Naive thymus-derived CD4-positive, alpha-beta T cell (primary cell): ENCODE measurements at regions not wholly inside any gene's neighbourhood (a gene's known extent, or its start where the extent isn't known, plus 50 kb on each side); places are given as distances from the start of the nearest gene placed in this dataset.

ENCODE experiments used
- ATAC-seq: fragments of 150-1000 bp; cut with Tn5 transposase; 2 replicates; pipeline ENCODE4 v1.10.0; 2021; ENCODE audit warnings: mild to moderate bottlenecking, moderate library complexity
- CTCF ChIA-PET: fragments of 350-600 bp; sonication (Branson Sonifier 250); formaldehyde crosslinking; loops from one replicate; lab custom pipeline; 2021; ENCODE audit warnings: antibody characterized with exemption; lab: Charles Lee
- POLR2A ChIA-PET: fragments of 350-600 bp; sonication (Branson Sonifier 250); formaldehyde crosslinking; loops from one replicate; lab custom pipeline; 2021; ENCODE audit warnings: antibody characterized with exemption, inconsistent platforms; lab: Charles Lee
- DNase-seq, 9 donors: peaks; one replicate each; pipeline versions ENCODE4 v3.0.0 to v3.0.0-alpha.2; 2020 to 2022; ENCODE audit warnings: mixed read lengths in 1 of 9
- H3K27ac ChIP-seq: one replicate; pipeline ENCODE4 v1.7.0; 2013; ENCODE audit warnings: mild to moderate bottlenecking, low read depth, low read length, moderate library complexity
- H3K27me3 ChIP-seq, 2 donors: one replicate each; pipeline ENCODE4 v1.7.0; 2013; ENCODE audit warnings: low read length in 2 of 2, mild to moderate bottlenecking in 2 of 2, moderate library complexity in 2 of 2; ENCODE audit not compliant: control insufficient read depth in 2 of 2, insufficient read depth in 2 of 2
- H3K36me3 ChIP-seq, 3 experiments: 1 replicate in 2 of 3; 2 replicates in 1 of 3; pipeline ENCODE4 v1.7.0; 2013; ENCODE audit warnings: low read length in 3 of 3, mild to moderate bottlenecking in 3 of 3, moderate library complexity in 1 of 3; ENCODE audit not compliant: insufficient read depth in 3 of 3, control insufficient read depth in 2 of 3
- H3K4me1 ChIP-seq, 2 donors: one replicate each; pipeline ENCODE4 v1.7.0; 2013; ENCODE audit warnings: low read length in 2 of 2, mild to moderate bottlenecking in 2 of 2, moderate library complexity in 1 of 2; ENCODE audit not compliant: control insufficient read depth in 2 of 2, insufficient read depth in 2 of 2
- H3K4me3 ChIP-seq: 2 replicates; pipeline ENCODE4 v1.7.0; 2013; ENCODE audit warnings: mild to moderate bottlenecking, low read length
- H3K9me3 ChIP-seq, 3 experiments: 1 replicate in 2 of 3; 2 replicates in 1 of 3; pipeline ENCODE4 v1.7.0; 2013; ENCODE audit warnings: low read length in 3 of 3; ENCODE audit not compliant: control insufficient read depth in 2 of 3
- H3K27ac Mint-ChIP-seq, 9 donors: one replicate each; pipeline ENCODE4 v1.8.0; 2020 to 2022; ENCODE audit warnings: mixed read lengths in 9 of 9, mild to moderate bottlenecking in 8 of 9, moderate library complexity in 5 of 9, inconsistent platforms in 2 of 9
- H3K27me3 Mint-ChIP-seq, 5 donors: one replicate each; pipeline ENCODE4 v1.8.0; 2021 to 2022; ENCODE audit warnings: mixed read lengths in 5 of 5, mild to moderate bottlenecking in 1 of 5
- H3K36me3 Mint-ChIP-seq, 5 donors: one replicate each; pipeline ENCODE4 v1.8.0; 2020 to 2022; ENCODE audit warnings: mixed read lengths in 5 of 5, mild to moderate bottlenecking in 3 of 5, inconsistent platforms in 1 of 5
- H3K4me1 Mint-ChIP-seq, 7 donors: one replicate each; pipeline ENCODE4 v1.8.0; 2020 to 2022; ENCODE audit warnings: mixed read lengths in 7 of 7, mild to moderate bottlenecking in 3 of 7, inconsistent platforms in 1 of 7
- H3K4me3 Mint-ChIP-seq, 10 donors: one replicate each; pipeline ENCODE4 v1.8.0; 2020 to 2022; ENCODE audit warnings: mild to moderate bottlenecking in 10 of 10, mixed read lengths in 10 of 10, moderate library complexity in 6 of 10, inconsistent platforms in 2 of 10
- H3K9me3 Mint-ChIP-seq, 11 donors: one replicate each; pipeline ENCODE4 v1.8.0; 2020 to 2022; ENCODE audit warnings: mixed read lengths in 11 of 11, mild to moderate bottlenecking in 4 of 11, inconsistent platforms in 1 of 11, moderate library complexity in 1 of 11
- intact Hi-C, 2 donors: fragments of 100-400 bp; cut with micrococcal nuclease; formaldehyde crosslinking; loops; one replicate each; pipeline ENCODE4 v1.15.1; 2023

DNA sequence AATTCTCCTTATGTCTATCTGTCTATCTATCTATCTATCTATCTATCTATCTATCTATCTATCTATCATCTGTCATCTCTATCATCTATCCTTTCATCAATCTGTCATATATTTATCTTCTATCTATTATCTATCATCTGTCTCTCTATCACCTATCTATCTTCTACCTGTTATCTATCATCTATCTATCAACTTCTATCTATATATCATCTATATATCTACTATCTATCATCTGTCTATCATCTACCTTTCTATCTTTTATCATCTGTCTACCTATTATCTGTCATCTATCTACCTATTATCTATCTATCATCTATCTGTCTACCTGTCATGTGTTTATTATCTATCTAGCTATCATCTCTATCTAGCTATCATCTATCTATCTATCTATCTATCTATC lies 124.7 kb upstream of the C1orf174 start:
- H3K4me1 Mint-ChIP-seq = peaks cover 0 to 6% (median 0%) of the 10 kb centered on the region in 7 donors
- H3K4me1 ChIP-seq = no peaks in the 10 kb centered on the region
- no peak for DNase-seq
- ChIA-PET POLR2A (no interaction called here), CTCF (no interaction called here)
- H3K36me3 Mint-ChIP-seq = no peaks in the 10 kb centered on the region
- H3K4me3 ChIP-seq = no peak overlapping the region
- peaks cover 7 to 28% (median 13%) of the 10 kb centered on the region in 5 donors for H3K27me3 Mint-ChIP-seq
- no peak overlapping the region for H3K27ac ChIP-seq
- peaks cover 0 to 9% (median 0%) of the 10 kb centered on the region in 11 donors for H3K9me3 Mint-ChIP-seq
- no peaks in the 10 kb centered on the region for H3K36me3 ChIP-seq
- H3K27me3 ChIP-seq = no peaks in the 10 kb centered on the region
- H3K4me3 Mint-ChIP-seq = no peak overlapping the region
- H3K9me3 ChIP-seq = no peaks in the 10 kb centered on the region
- no peak for ATAC-seq
- intact Hi-C loops = no loop called here
- no peak overlapping the region for H3K27ac Mint-ChIP-seq

DNA sequence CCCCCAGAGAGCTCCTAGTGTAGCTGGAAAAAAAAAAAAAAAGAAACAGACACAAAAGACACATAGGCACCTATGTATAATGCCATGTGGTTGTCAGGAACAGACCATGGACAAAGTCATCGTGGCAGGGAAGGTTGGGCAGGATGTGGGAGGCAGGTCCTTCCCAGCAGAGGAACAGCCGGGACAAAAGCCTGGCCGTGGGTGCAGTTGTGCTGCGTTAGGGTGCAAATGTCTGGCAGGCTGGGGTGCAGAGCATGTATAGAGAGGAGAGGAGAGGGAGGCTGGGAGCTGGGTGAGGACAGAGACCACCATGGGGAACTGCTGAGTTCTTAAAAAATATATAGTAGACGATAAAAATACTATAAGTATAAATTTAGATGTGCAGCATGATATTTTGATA lies 125.7 kb upstream of the C1orf174 start:
- Mint-ChIP-seq H3K9me3 (peaks cover 0 to 8% (median 0%) of the 10 kb centered on the region in 11 donors), H3K27me3 (peaks cover 7 to 26% (median 17%) of the 10 kb centered on the region in 5 donors), H3K36me3 (peaks cover 0 to under 1% (median 0%) of the 10 kb centered on the region in 5 donors), H3K4me3 (no peak overlapping the region), H3K27ac (no peak overlapping the region), H3K4me1 (peaks cover 0 to 6% (median 0%) of the 10 kb centered on the region in 7 donors)
- H3K9me3 ChIP-seq = no peaks in the 10 kb centered on the region
- ATAC-seq (no peak), DNase-seq (no peak)
- H3K36me3 ChIP-seq = no peaks in the 10 kb centered on the region
- H3K4me1 ChIP-seq = no peaks in the 10 kb centered on the region
- intact Hi-C loops = no loop called here
- H3K27ac ChIP-seq = no peak overlapping the region
- H3K27me3 ChIP-seq = no peaks in the 10 kb centered on the region
- CTCF ChIA-PET = interaction anchor here (0.6 kb wide), 1 partner anchor 1296 kb away, joined by 5 read pairs; no protein-coding TSS in a partner anchor
- H3K4me3 ChIP-seq = no peak overlapping the region
- POLR2A ChIA-PET = no interaction called here

DNA sequence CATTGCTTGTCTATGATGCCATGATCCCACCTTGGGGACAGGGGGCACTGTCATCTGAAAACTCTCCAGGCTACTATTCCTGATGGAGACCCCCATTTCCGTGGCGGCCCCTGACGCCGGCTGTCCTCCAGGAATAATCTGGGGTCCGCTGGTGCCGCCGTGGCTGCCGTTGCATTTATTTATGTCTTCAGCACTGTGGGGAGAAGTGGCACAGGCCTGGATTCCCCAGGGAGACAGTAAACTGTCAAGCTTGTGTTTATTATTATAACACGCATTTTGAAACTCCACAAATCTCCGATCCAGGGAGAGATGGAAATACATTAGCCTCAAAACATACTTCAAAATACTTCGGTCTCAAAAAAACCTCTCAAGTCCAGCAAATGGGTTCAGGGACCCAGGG lies 126.9 kb upstream of the C1orf174 start:
- no peak overlapping the region for H3K27ac ChIP-seq
- no peak for ATAC-seq
- H3K9me3 ChIP-seq = no peaks in the 10 kb centered on the region
- Mint-ChIP-seq H3K36me3 (peaks cover 0 to 4% (median 0%) of the 10 kb centered on the region in 5 donors), H3K4me1 (peaks cover 0 to 6% (median 0%) of the 10 kb centered on the region in 7 donors), H3K27me3 (peaks cover 7 to 35% (median 17%) of the 10 kb centered on the region in 5 donors), H3K27ac (no peak overlapping the region), H3K9me3 (peaks cover 0 to 10% (median 3%) of the 10 kb centered on the region in 11 donors), H3K4me3 (no peak overlapping the region)
- ChIA-PET POLR2A (no interaction called here), CTCF (no interaction called here)
- intact Hi-C loops = no loop called here
- H3K4me3 ChIP-seq = no peak overlapping the region
- H3K4me1 ChIP-seq = no peaks in the 10 kb centered on the region
- DNase-seq = no peak
- H3K27me3 ChIP-seq = no peaks in the 10 kb centered on the region
- no peaks in the 10 kb centered on the region for H3K36me3 ChIP-seq

DNA sequence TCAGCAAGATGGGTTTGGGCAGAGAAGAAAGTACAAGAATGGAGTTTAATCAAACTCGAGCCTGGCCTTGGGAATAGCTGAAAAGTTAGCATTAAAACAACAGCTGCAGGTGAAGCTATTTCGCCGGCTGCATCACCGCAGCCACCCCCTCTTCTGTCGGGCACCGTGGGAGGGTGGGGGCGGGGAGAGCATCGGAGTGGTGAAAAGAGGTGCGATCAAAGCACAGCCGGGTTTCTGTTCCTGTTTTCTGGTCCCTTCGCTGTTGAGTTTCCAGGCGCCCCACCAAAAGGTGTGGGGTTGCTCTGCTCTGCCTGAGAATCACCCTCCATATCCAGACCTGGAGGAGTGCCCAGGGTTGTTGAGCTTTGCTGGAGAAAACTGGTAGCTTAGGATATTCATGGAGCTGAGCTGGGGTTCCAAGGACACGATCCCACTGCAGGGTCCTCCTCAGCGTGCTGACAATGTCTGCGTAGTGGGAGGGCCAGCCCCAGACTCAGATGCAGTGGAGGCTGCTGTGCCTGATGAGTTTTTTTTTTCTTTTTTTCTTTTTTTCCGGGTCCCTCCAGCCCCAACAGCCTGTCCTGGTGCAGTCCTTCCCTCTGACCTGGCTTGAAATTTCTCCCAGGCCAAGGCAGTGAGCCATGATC lies 127.5 kb upstream of the C1orf174 start:
- Mint-ChIP-seq H3K4me3 (no peak overlapping the region), H3K9me3 (peaks cover 0 to 12% (median 3%) of the 10 kb centered on the region in 11 donors), H3K4me1 (peaks cover 0 to 6% (median 0%) of the 10 kb centered on the region in 7 donors), H3K36me3 (peaks cover 0 to 4% (median 0%) of the 10 kb centered on the region in 5 donors), H3K27me3 (peaks cover 7 to 38% (median 19%) of the 10 kb centered on the region in 5 donors), H3K27ac (no peak overlapping the region)
- intact Hi-C loops = no loop called here
- CTCF ChIA-PET = no interaction called here
- DNase-seq (no peak), ATAC-seq (no peak)
- H3K4me1 ChIP-seq = no peaks in the 10 kb centered on the region
- POLR2A ChIA-PET = no interaction called here
- H3K27me3 ChIP-seq = no peaks in the 10 kb centered on the region
- H3K36me3 ChIP-seq = no peaks in the 10 kb centered on the region
- no peak overlapping the region for H3K4me3 ChIP-seq
- H3K27ac ChIP-seq = no peak overlapping the region
- no peaks in the 10 kb centered on the region for H3K9me3 ChIP-seq

DNA sequence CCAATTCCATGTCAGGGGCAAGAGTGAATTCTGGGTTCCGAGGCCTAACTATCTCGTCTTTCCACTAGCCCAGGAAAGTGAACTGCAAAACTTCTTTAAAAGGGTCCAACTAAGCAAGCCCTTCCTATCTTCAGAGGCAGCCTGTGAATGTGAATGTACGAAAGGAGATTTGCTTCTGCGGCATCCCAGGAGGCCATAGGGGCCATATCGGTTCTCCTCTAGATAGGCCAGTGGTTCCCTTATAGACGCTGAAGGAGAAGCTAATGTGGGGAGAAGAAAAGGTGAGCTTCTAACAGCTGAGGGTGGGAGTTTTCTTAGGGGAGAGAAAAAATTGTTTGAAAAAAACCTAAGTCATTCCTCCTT lies 128.0 kb upstream of the C1orf174 start:
- H3K36me3 ChIP-seq = no peaks in the 10 kb centered on the region

DNA sequence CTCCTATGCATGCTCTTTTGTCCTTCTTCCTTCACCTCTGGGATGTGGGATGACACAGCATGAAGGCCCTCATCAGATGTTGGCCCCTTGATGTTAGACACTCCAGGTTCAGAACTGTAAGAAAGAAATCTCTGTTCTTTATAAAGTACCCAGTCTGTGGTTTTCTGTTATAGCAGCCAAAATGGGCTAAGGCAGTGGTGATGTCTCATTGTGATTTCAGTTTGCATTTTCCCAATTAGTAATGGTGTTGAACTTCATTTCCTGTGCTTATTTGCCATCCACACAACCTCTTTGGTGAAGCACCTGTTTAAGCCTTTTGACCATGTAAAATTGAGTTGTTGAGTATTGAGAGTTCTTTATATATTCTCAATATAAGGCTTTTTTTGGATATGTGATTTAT lies 129.3 kb upstream of the C1orf174 start:
- no peak overlapping the region for H3K27ac ChIP-seq
- ATAC-seq = no peak
- no peaks in the 10 kb centered on the region for H3K36me3 ChIP-seq
- Mint-ChIP-seq H3K27ac (no peak overlapping the region), H3K9me3 (peaks cover 0 to 13% (median 4%) of the 10 kb centered on the region in 11 donors), H3K36me3 (peaks cover 0 to 4% (median 0%) of the 10 kb centered on the region in 5 donors), H3K4me3 (no peak overlapping the region), H3K4me1 (peaks cover 0 to 6% (median 0%) of the 10 kb centered on the region in 7 donors), H3K27me3 (peaks cover 7 to 49% (median 29%) of the 10 kb centered on the region in 5 donors)
- no peaks in the 10 kb centered on the region for H3K27me3 ChIP-seq
- no peaks in the 10 kb centered on the region for H3K4me1 ChIP-seq
- no peak for DNase-seq
- no peak overlapping the region for H3K4me3 ChIP-seq
- POLR2A ChIA-PET = no interaction called here
- intact Hi-C loops = no loop called here
- no peaks in the 10 kb centered on the region for H3K9me3 ChIP-seq
- CTCF ChIA-PET = no interaction called here

More for the DNA sequence above, 128.0 kb upstream of the C1orf174 start:
- H3K27ac ChIP-seq = no peak overlapping the region
- peaks cover 7 to 44% (median 24%) of the 10 kb centered on the region in 5 donors for H3K27me3 Mint-ChIP-seq
- H3K9me3 Mint-ChIP-seq = peaks cover 0 to 13% (median 3%) of the 10 kb centered on the region in 11 donors
- no peak overlapping the region for H3K4me3 Mint-ChIP-seq
- H3K36me3 Mint-ChIP-seq = peaks cover 0 to 4% (median 0%) of the 10 kb centered on the region in 5 donors
- H3K27ac Mint-ChIP-seq = no peak overlapping the region
- peaks cover 0 to 6% (median 0%) of the 10 kb centered on the region in 7 donors for H3K4me1 Mint-ChIP-seq
- ChIA-PET CTCF (no interaction called here), POLR2A (no interaction called here)
- H3K9me3 ChIP-seq = no peaks in the 10 kb centered on the region
- intact Hi-C loops = no loop called here
- no peaks in the 10 kb centered on the region for H3K4me1 ChIP-seq
- H3K4me3 ChIP-seq = no peak overlapping the region
- ATAC-seq (no peak), DNase-seq (no peak)
- no peaks in the 10 kb centered on the region for H3K27me3 ChIP-seq

DNA sequence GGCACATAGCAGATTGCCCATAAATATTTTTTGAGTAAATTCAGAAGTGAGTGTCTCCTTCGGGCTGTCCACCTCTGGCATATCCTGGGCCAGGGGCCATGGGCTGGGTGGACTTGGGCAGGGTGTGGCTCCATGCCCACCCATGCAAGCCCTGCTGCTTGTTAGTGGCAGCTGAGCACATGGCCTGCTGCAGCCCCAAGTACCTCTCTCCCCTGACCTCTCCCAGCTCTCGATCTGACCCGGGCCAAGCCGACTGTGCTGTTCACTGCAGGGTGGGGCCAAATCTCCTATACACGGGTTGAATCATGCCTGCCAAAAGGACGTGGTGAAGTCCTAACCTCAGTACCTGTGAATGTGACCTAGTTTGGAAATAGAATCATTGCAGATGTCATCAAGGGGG lies 132.5 kb upstream of the C1orf174 start:
- no peak overlapping the region for H3K27ac Mint-ChIP-seq
- no peak overlapping the region for H3K4me3 ChIP-seq
- peaks cover 8 to 36% (median 17%) of the 10 kb centered on the region in 5 donors for H3K27me3 Mint-ChIP-seq
- no peaks in the 10 kb centered on the region for H3K4me1 ChIP-seq
- intact Hi-C loops = no loop called here
- H3K4me1 Mint-ChIP-seq = no peaks in the 10 kb centered on the region
- H3K4me3 Mint-ChIP-seq = no peak overlapping the region
- no peak for DNase-seq
- H3K36me3 ChIP-seq = no peaks in the 10 kb centered on the region
- H3K27ac ChIP-seq = no peak overlapping the region
- H3K36me3 Mint-ChIP-seq = peaks cover 0 to 4% (median 0%) of the 10 kb centered on the region in 5 donors
- no peak for ATAC-seq
- no peaks in the 10 kb centered on the region for H3K27me3 ChIP-seq
- POLR2A ChIA-PET = no interaction called here
- no peaks in the 10 kb centered on the region for H3K9me3 ChIP-seq
- CTCF ChIA-PET = no interaction called here
- peaks cover 0 to 13% (median 4%) of the 10 kb centered on the region in 11 donors for H3K9me3 Mint-ChIP-seq
